Hepatocyte (in vitro differentiated cells): ENCODE measurements at regions not wholly inside any gene's neighbourhood (a gene's known extent, or its start where the extent isn't known, plus 50 kb on each side); places are given as distances from the start of the nearest gene placed in this dataset.

Experiments
- EZH2phosphoT487 ChIP-seq: fragments of 200-600 bp; sonication (generic); IDR thresholded peaks from one replicate; pipeline ENCODE4 v1.6.1; 2018; ENCODE audit warnings: antibody characterized with exemption, mild to moderate bottlenecking, low read depth, moderate library complexity; ENCODE audit not compliant: unreplicated experiment, severe bottlenecking
- TF ChIP-seq, protein P1 (sequence below): fragments of 200-600 bp; sonication (generic); IDR thresholded peaks from 2 replicates; pipeline ENCODE4 v1.5.1; 2016; ENCODE audit warnings: antibody characterized with exemption, mild to moderate bottlenecking; ENCODE audit not compliant: poor library complexity

GRCh38 chr11:86184728-86185380 lies 59.7 kb upstream of the EED start:
- TF ChIP-seq EZH2phosphoT487, result no peak
- TF ChIP-seq, protein P1, sequence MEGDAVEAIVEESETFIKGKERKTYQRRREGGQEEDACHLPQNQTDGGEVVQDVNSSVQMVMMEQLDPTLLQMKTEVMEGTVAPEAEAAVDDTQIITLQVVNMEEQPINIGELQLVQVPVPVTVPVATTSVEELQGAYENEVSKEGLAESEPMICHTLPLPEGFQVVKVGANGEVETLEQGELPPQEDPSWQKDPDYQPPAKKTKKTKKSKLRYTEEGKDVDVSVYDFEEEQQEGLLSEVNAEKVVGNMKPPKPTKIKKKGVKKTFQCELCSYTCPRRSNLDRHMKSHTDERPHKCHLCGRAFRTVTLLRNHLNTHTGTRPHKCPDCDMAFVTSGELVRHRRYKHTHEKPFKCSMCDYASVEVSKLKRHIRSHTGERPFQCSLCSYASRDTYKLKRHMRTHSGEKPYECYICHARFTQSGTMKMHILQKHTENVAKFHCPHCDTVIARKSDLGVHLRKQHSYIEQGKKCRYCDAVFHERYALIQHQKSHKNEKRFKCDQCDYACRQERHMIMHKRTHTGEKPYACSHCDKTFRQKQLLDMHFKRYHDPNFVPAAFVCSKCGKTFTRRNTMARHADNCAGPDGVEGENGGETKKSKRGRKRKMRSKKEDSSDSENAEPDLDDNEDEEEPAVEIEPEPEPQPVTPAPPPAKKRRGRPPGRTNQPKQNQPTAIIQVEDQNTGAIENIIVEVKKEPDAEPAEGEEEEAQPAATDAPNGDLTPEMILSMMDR, result no peak
